ENCODE measurements at regions not wholly inside any gene's neighbourhood (a gene's known extent, or its start where the extent isn't known, plus 50 kb on each side); places are given as distances from the start of the nearest gene placed in this dataset.
"Not testable (repeated sequence)": the region's sequence is repeated elsewhere in the genome, so short reads cannot be mapped to it uniquely, and the experiment has no call there.

DNA sequence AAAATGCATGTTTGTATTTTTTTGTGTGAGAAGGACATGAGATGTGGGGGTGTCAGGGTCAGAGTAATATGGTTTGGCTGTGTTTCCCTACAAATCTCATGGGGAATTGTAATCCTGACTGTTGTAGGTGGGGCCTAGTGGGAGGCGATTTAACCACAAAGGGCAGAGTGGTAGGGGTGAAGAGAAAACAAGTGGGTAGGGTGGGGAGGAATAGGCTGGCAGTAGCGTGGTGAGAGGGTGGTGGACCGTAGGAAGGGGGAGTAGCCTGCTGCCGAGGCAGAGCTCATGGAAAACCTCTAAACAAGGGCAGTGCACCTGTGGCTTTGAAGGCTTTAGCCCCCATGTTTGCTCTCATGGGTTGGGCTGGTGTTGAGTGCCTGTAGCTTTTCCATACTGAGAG, 152.8 kb upstream of the ZNF519 start:
- Mint-ChIP-seq H3K9me3 (ENCODE audit: low read depth) (peaks cover 21% of the 10 kb centered on the region), H3K4me1 (ENCODE audit: low read depth) (no peaks in the 10 kb centered on the region), H3K27ac (no peak overlapping the region), H3K27me3 (no peaks in the 10 kb centered on the region), H3K36me3 (ENCODE audit: insufficient read depth) (no peaks in the 10 kb centered on the region), H3K4me3 (ENCODE audit: low read depth) (no peak overlapping the region)
- no peak for DNase-seq (ENCODE audit: low spot score, unreplicated experiment)
- TF ChIP-seq, protein P1, sequence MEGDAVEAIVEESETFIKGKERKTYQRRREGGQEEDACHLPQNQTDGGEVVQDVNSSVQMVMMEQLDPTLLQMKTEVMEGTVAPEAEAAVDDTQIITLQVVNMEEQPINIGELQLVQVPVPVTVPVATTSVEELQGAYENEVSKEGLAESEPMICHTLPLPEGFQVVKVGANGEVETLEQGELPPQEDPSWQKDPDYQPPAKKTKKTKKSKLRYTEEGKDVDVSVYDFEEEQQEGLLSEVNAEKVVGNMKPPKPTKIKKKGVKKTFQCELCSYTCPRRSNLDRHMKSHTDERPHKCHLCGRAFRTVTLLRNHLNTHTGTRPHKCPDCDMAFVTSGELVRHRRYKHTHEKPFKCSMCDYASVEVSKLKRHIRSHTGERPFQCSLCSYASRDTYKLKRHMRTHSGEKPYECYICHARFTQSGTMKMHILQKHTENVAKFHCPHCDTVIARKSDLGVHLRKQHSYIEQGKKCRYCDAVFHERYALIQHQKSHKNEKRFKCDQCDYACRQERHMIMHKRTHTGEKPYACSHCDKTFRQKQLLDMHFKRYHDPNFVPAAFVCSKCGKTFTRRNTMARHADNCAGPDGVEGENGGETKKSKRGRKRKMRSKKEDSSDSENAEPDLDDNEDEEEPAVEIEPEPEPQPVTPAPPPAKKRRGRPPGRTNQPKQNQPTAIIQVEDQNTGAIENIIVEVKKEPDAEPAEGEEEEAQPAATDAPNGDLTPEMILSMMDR (IDR thresholded peaks at IDR 0.05; ENCODE audit: unreplicated experiment): no peak

DNA sequence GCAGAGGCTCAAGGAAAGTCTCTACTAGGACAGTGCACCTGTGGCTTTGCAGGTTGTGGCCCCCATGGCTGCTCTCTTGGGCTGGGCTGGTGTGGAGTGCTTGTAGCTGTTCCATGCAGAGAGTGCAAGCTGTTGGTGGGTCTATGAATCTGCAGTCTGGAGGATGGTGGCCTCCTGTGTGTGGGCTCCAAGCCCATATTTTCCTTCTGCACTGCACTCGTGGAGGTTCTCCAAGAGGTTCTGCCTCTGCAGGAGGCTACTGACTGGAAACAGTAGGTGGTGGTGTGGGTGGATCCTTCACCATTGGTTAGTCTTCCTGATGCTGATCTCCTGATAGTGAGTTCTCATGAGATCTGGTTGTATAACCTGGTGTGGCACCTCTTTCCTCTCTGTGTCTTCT, 143.2 kb upstream of the ZNF519 start:
- H3K36me3 Mint-ChIP-seq (ENCODE audit: insufficient read depth); H3K27me3 Mint-ChIP-seq; H3K4me1 Mint-ChIP-seq (ENCODE audit: low read depth); H3K27ac Mint-ChIP-seq; H3K4me3 Mint-ChIP-seq (ENCODE audit: low read depth); DNase-seq (ENCODE audit: low spot score, unreplicated experiment): not testable (repeated sequence)
- peaks cover 66% of the 10 kb centered on the region for H3K9me3 Mint-ChIP-seq (ENCODE audit: low read depth)

DNA sequence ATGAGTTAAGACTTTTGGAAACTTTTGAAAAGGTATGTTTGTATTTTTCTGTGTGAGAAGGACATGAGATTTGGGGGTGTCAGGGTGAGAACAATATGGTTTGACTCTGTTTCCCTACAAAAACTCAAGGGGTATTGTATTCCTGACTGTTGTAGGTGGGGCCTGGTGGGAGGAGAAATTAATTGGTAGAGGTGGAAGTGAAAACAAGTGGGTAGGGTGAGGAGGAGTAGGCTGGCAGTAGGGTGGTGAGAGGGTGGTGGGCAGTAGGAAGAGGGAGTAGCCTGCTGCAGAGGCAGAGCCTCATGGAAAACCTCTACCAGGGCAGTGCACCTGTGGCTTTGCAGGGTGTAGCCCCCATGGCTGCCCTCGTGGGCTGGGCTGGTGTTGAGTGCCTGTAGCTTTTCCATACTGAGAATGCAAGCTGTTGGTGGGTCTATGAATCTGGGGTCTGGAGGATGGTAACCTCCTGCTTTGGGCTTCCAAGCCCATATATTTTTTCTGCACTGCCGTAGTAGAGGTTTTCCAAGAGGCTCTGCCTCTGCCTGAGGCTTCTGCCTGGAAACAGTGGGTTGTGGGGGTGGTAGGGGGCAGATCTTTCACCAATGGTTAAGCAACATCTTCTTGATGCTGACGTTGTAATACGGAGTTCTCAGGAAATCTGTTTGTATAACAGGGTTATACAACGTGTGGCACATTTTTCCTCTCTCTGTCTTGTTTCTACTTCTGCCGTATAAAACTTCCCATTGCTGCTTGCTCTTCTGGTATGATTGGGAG, 133.6 kb upstream of the ZNF519 start:
- not testable (repeated sequence) for H3K27me3 Mint-ChIP-seq; DNase-seq (ENCODE audit: low spot score, unreplicated experiment); H3K4me1 Mint-ChIP-seq (ENCODE audit: low read depth); H3K36me3 Mint-ChIP-seq (ENCODE audit: insufficient read depth); H3K27ac Mint-ChIP-seq; H3K4me3 Mint-ChIP-seq (ENCODE audit: low read depth)
- H3K9me3 Mint-ChIP-seq (ENCODE audit: low read depth): peaks cover 63% of the 10 kb centered on the region

DNA sequence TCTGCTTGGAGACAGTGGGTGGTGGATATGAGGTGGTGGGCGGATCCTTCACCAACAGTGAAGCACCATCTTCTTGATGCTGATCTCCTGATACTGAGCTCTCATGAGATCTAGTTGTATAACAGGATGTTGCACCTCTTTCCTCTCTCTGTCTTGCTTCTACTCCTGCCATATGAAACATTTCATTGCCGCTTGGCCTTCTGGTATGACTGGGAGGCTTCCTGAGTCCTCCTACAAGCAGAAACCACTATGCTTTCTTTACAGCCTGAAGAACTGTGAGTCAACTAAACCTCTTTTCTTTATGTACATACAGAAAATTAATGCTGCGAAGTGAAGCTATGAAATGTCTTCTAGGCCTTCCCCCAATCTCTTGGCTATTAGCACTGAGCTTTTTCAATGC, 130.6 kb upstream of the ZNF519 start:
- not testable (repeated sequence) for H3K27ac Mint-ChIP-seq; H3K27me3 Mint-ChIP-seq; H3K4me1 Mint-ChIP-seq (ENCODE audit: low read depth); DNase-seq (ENCODE audit: low spot score, unreplicated experiment); H3K4me3 Mint-ChIP-seq (ENCODE audit: low read depth); H3K36me3 Mint-ChIP-seq (ENCODE audit: insufficient read depth)
- H3K9me3 Mint-ChIP-seq (ENCODE audit: low read depth): peaks cover 64% of the 10 kb centered on the region

DNA sequence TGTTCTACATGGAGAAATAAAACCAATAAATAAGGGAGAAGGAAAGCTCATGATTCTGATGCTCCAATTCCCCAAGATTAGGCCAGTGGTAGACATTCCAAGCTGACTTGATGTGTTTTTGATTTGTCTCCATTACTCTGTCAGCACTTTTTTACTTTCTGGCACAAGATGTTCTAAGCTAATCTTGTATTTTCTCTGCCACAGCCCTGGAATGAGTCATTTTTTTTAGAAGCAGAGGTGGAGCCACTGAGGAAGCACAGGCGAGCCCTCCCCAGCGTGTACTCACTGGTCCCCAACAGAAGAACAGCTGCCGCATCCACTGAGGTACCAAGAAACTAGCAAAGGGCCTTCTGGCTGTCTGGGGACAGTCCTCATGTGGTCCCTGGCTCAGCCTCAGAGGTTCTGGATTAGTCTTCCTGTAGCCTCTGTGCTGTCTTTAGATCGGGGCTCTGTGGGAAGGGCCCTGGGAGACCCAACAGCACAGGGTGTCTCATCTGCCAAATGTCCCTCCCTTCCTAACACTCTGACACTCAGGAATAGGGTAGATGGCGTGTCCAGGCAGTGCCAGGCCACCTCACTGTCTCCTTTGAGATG, 117.9 kb upstream of the ZNF519 start:
- not testable (repeated sequence) for H3K27ac Mint-ChIP-seq; H3K4me1 Mint-ChIP-seq (ENCODE audit: low read depth); H3K4me3 Mint-ChIP-seq (ENCODE audit: low read depth); H3K27me3 Mint-ChIP-seq; H3K36me3 Mint-ChIP-seq (ENCODE audit: insufficient read depth); DNase-seq (ENCODE audit: low spot score, unreplicated experiment)
- H3K9me3 Mint-ChIP-seq (ENCODE audit: low read depth): peaks cover 32% of the 10 kb centered on the region

DNA sequence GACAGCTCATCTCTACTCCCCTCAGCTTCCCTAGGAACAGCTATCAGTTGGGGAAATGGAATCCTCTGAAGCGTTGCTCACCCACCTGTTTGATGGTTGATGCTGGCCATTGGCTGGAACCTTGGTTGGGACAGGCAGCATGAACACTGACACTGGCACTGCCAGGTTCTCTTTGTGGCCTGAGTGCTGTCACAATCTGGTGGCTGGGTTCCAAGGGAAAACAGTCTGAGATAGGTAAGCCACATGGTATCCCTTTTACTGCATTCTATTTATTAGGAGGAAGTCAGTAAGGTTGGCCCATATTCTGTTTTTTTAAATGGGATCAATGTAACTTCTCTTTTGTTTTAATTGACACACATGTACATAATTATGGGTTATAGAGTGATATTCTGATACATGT, 107.0 kb upstream of the ZNF519 start:
- H3K4me1 Mint-ChIP-seq (ENCODE audit: low read depth); H3K27me3 Mint-ChIP-seq; H3K36me3 Mint-ChIP-seq (ENCODE audit: insufficient read depth); DNase-seq (ENCODE audit: low spot score, unreplicated experiment); H3K27ac Mint-ChIP-seq; H3K4me3 Mint-ChIP-seq (ENCODE audit: low read depth): not testable (repeated sequence)
- peaks cover 33% of the 10 kb centered on the region for H3K9me3 Mint-ChIP-seq (ENCODE audit: low read depth)

DNA sequence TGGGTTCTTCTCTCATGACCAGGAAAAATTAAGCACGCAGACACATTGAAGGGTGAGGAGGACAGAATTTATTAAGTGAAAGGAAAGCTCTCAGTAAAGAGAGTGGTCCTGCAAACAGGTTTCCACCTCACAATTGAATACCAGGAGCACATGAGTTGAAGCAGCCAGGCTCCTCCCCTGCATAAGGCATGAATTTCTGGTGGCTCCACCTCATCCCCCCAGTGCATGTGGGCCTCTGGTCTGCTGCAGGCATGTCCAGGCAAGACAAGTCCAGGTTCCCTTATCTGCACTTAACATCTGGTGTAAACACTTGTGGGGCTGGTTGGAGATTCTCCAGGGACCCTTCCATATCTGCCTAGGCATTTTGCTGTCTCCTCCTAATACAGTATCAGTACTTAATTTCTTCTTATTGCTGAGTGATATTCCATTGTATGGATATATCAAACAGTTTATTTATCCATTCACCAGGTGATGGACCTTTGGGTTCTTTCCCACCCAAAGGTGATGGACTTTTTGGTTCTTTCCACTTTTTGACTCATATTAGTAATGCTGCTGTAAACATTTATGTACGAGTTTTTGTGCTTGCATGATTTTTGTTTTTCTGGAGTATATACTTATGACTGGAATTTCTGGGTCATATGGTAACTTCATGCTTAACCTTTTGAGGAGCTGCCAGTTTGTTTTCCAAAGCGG, 104.3 kb upstream of the ZNF519 start:
- H3K36me3 Mint-ChIP-seq (ENCODE audit: insufficient read depth); H3K4me3 Mint-ChIP-seq (ENCODE audit: low read depth); H3K27me3 Mint-ChIP-seq; H3K4me1 Mint-ChIP-seq (ENCODE audit: low read depth); DNase-seq (ENCODE audit: low spot score, unreplicated experiment); H3K27ac Mint-ChIP-seq: not testable (repeated sequence)
- H3K9me3 Mint-ChIP-seq (ENCODE audit: low read depth): peaks cover 30% of the 10 kb centered on the region

DNA sequence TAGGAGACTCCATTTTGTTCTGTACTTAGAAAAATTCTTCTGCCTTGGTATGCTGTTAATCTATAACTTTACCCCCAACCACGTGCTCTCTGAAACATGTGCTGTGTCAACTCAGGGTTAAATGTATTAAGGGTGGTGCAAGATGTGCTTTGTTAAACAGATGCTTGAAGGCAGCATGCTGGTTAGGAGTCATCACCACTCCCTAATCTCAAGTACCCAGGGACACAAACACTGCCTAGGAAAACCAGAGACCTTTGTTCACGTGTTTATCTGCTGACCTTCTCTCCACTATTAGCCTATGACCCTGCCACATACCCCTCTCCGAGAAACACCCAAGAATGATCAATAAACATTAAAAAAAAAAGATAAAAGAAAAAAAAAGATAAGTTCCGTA, 93.0 kb upstream of the ZNF519 start:
- H3K4me1 Mint-ChIP-seq (ENCODE audit: low read depth); H3K4me3 Mint-ChIP-seq (ENCODE audit: low read depth); H3K27ac Mint-ChIP-seq; H3K36me3 Mint-ChIP-seq (ENCODE audit: insufficient read depth); DNase-seq (ENCODE audit: low spot score, unreplicated experiment); H3K27me3 Mint-ChIP-seq: not testable (repeated sequence)
- H3K9me3 Mint-ChIP-seq (ENCODE audit: low read depth): peaks cover 23% of the 10 kb centered on the region

DNA sequence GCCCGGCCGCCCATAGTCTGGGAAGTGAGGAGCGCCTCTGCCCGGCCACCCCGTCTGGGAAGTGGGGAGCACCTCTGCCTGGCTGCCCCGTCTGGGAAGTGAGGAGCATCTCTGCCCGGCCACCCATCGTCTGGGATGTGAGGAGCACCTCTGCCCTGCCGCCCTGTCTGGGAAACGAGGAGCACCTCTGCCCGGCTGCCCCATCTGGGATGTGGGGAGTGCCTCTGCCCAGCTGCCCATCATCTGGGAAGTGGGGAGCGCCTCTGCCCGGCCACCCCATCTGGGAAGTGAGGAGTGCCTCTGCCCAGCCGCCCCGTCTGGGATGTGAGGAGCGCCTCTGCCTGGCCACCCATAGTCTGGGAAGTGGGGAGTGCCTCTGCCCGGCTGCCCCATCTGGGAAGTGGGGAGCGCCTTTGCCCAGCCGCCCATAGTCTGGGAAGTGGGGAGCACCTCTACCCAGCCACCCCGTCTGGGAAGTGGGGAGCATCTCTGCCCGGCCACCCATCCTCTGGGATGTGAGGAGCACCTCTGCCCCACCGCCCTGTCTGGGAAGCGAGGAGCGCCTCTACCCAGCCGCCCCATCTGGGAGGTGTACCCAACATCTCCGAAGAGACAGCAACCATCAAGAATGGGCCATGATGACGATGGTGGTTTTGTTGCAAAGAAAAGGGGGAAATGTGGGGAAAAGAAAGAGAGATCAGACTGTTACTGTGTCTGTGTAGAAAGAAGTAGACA, 92.5 kb upstream of the ZNF519 start:
- not testable (repeated sequence) for H3K27me3 Mint-ChIP-seq; H3K4me1 Mint-ChIP-seq (ENCODE audit: low read depth); H3K27ac Mint-ChIP-seq; DNase-seq (ENCODE audit: low spot score, unreplicated experiment); H3K4me3 Mint-ChIP-seq (ENCODE audit: low read depth); H3K36me3 Mint-ChIP-seq (ENCODE audit: insufficient read depth)
- peaks cover 24% of the 10 kb centered on the region for H3K9me3 Mint-ChIP-seq (ENCODE audit: low read depth)

DNA sequence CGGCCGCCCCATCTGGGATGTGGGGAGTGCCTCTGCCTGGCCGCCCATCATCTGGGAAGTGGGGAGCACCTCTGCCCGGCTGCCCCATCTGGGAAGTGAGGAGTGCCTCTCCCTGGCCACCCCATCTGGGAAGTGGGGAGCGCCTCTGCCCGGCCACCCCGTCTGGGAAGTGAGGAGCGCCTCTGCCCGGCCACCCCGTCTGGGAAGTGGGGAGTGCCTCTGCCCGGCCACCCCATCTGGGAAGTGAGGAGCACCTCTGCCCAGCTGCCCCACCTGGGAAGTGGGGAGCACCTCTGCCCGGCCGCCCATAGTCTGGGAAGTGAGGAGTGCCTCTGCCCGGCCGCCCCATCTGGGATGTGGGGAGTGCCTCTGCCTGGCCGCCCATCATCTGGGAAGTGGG, 91.7 kb upstream of the ZNF519 start:
- not testable (repeated sequence) for H3K4me3 Mint-ChIP-seq (ENCODE audit: low read depth); H3K4me1 Mint-ChIP-seq (ENCODE audit: low read depth); H3K36me3 Mint-ChIP-seq (ENCODE audit: insufficient read depth); H3K27ac Mint-ChIP-seq; DNase-seq (ENCODE audit: low spot score, unreplicated experiment); H3K27me3 Mint-ChIP-seq
- H3K9me3 Mint-ChIP-seq (ENCODE audit: low read depth): peaks cover 23% of the 10 kb centered on the region

DNA sequence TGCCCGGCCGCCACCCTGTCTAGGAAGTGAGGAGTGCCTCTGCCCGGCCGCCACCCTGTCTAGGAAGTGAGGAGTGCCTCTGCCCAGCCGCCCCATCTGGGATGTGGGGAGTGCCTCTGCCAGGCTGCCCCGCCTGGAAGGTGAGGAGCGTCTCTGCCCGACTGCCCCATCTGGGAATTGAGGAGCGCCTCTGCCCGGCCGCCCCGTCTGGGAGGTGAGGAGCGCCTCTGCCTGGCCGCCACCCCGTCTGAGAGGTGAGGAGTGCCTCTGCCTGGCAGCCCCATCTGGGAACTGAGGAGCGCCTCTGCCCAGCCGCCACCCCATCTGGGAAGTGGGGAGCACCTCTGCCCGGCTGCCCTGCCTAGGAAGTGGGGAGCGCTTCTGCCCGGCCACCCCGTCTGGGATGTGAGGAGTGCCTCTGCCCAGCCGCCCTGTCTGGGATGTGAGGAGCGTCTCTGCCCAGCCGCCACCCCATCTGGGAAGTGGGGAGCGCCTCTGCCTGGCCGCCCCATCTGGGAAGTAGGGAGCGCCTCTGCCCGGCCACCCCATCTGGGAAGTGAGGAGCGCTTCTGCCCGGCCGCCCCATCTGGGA, 91.1 kb upstream of the ZNF519 start:
- H3K4me1 Mint-ChIP-seq (ENCODE audit: low read depth); H3K27me3 Mint-ChIP-seq; H3K27ac Mint-ChIP-seq; H3K4me3 Mint-ChIP-seq (ENCODE audit: low read depth); DNase-seq (ENCODE audit: low spot score, unreplicated experiment); H3K36me3 Mint-ChIP-seq (ENCODE audit: insufficient read depth): not testable (repeated sequence)
- H3K9me3 Mint-ChIP-seq (ENCODE audit: low read depth): peaks cover 20% of the 10 kb centered on the region
